ENCODE measurements at regions not wholly inside any gene's neighbourhood (a gene's known extent, or its start where the extent isn't known, plus 50 kb on each side); places are given as distances from the start of the nearest gene placed in this dataset.

DNA sequence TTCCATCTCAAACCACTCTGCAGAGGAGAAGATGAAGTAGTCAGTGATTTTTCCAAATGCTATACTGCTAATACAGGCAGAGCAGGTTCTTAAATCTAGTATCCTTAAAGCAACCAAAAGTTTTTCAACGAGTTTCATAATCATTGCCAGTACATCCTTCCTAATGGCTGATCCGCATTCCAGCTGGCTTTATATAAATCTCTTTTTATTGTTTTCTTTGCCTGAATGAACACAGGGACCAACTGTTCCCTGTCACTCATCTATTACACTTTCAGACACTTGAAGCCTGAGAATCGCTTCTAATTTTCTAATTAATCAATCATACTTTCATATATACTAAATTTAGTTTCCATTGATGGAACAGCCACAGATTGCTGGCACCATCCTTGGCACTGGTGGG, 508.6 kb downstream of the RAB28 start:
- TF ChIP-seq, protein P1, sequence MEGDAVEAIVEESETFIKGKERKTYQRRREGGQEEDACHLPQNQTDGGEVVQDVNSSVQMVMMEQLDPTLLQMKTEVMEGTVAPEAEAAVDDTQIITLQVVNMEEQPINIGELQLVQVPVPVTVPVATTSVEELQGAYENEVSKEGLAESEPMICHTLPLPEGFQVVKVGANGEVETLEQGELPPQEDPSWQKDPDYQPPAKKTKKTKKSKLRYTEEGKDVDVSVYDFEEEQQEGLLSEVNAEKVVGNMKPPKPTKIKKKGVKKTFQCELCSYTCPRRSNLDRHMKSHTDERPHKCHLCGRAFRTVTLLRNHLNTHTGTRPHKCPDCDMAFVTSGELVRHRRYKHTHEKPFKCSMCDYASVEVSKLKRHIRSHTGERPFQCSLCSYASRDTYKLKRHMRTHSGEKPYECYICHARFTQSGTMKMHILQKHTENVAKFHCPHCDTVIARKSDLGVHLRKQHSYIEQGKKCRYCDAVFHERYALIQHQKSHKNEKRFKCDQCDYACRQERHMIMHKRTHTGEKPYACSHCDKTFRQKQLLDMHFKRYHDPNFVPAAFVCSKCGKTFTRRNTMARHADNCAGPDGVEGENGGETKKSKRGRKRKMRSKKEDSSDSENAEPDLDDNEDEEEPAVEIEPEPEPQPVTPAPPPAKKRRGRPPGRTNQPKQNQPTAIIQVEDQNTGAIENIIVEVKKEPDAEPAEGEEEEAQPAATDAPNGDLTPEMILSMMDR (IDR thresholded peaks at IDR 0.05) = no peak
- TF ChIP-seq POLR2A (IDR thresholded peaks at IDR 0.05) = no peak
